ENCODE measurements at regions not wholly inside any gene's neighbourhood (a gene's known extent, or its start where the extent isn't known, plus 50 kb on each side); places are given as distances from the start of the nearest gene placed in this dataset.
"Not testable (repeated sequence)": the region's sequence is repeated elsewhere in the genome, so short reads cannot be mapped to it uniquely, and the experiment has no call there.

GRCh38 chr6:150681578-150682395 is 82.1 kb downstream of the PLEKHG1 start:
- DNase-seq (ENCODE audit: low read depth, low spot score): no peak

GRCh38 chr6:150683320-150683719 is 83.6 kb downstream of the PLEKHG1 start:
- peak; percentile 91 for DNase-seq (ENCODE audit: low read depth, low spot score)

DNA sequence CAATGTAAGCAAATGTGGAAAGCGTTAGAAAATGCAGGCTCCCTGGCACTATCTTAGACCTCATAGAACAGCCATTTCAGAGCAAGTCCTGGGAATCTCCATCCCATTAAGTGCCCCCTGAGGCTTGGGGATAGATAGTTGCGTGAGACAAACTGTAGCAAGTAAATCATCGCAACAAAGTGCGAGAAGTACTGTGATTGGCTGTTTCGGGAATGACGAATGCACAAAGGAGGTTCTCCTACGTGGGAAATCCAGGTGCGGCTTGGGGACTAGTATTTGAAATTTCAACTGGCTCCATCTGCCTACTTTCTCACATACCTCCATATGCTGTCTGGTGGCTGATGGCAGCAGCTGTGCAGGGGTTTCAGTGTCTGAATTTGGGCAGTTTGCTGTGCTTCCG is 84.5 kb downstream of the PLEKHG1 start:
- no peak for DNase-seq (ENCODE audit: low read depth, low spot score)

DNA sequence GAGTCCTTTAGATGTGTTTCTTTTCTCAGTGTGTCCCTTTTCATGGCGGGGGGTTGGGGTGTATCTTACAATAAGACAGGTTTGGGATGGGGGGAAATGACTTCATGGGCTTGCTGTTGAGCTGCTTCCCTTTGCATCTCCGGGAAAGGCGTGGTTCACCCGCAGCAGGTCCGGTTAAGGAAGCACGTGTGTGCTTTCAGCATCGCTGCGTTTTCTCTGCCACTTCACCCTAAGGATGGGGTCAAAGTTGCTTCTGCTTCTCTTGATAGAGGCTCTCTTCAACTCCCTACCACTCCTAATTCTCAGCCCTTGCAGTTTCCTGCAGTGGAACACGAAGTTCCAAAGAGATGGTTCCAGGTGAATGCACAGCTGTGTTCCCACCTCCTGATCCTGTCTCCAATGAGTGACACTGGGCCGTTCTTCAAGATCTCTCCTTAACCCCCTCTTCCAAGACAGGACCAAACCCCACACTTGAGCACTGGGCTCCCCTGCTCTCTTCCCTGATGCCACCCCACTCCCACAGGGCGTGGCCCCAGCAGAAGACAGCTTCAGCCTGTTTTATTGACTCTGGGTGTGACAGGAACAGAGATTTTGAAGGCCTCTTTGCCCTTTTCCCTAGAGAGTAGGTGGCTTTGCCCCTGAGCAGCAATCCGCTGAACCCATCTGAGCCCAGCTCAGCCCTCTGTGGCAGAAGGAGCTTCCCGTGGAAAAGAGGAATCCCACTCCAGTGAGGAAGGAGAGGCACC is 85.2 kb downstream of the PLEKHG1 start:
- peak; percentile 29 for DNase-seq (ENCODE audit: low read depth, low spot score)

DNA sequence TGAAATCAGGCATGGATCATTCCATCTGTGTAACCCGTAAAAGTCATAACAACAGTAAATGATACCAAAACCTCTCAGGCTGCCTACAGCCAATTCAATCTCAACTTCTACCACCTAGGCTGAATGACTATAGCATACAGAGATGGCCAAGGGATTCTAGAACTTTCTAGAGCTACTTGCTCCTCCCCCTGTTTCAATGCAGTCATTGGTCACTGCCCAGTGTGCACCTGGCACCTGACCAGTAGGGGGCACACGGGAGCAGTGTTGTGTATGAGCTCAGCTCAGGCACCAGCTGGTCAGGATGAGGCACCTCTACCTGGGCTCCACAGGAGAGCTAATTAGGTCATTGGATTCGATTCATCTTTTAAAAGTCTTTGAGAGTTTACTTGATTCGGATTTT is 86.2 kb downstream of the PLEKHG1 start:
- no peak for DNase-seq (ENCODE audit: low read depth, low spot score)

GRCh38 chr6:150686566-150686965 is 86.9 kb downstream of the PLEKHG1 start:
- no peak for DNase-seq (ENCODE audit: low read depth, low spot score)

DNA sequence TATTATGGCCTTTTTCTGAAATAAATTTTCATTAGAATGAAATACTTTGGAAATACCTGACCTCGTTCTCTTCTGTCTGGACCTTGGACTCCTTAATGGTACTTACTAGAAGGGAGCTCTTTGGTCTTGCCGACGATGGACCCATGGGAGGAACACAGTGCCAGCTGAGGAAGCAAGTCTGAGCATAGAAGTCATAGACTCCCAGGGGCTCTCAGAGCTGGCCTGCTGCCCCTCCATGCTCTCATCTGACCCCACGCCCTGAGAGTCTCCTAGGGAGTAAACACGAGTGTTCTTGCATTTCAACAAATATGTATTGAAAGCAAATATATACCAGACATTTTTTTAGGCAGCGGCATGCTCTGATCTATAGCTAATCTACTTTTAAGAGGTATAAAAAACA is 87.8 kb downstream of the PLEKHG1 start:
- no peak for DNase-seq (ENCODE audit: low read depth, low spot score)

DNA sequence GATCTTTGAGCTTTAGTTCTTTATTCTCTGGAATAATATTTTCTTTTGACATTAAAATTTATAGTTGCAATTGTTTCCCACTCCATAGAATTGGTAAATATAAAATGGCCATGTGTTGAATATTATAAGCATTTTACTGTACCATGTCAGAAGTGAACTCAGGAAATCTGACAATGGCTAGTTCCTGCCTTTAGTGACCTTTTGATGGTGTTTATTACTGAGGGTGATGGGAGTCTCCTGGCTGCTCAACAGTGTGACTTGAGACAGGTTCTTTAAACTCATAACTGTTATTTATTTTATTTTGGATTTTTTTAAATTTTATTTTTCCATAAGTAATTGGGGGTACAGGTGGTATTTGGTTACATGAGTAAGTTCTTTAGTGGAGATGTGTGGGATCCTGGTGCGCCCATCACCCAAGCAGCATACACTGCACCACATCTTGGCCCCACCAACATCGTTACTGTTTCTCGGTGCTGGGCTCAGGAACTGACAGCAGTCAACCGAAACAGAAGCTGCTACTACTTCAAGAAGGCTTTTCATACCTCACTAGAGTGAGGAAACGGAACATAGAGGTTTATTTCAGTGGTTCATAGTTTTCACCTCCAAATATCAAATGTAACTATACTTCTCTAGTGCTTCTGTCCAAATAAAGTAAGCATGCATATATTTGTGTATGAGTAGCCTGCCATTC is 90.4 kb downstream of the PLEKHG1 start:
- DNase-seq (ENCODE audit: low read depth, low spot score): no peak

DNA sequence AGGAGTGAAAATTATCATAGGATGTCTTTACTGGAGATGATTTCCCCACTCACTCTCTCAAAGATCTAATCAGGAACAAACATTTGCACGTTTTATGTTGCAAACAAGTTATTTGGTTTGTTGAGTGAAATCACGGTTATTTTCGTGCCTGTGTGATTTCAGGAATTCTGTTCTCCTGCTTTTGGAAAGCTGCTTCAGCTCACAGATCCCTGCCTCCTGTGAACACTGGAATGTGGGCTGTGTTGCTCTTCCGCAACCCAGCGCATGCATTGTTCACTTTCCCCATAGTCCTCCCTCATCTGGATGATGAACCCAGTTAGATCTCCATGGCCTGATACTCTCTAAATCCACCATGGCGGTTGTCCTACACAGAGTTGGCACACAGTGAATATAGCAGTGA is 91.0 kb downstream of the PLEKHG1 start:
- DNase-seq (ENCODE audit: low read depth, low spot score): no peak

DNA sequence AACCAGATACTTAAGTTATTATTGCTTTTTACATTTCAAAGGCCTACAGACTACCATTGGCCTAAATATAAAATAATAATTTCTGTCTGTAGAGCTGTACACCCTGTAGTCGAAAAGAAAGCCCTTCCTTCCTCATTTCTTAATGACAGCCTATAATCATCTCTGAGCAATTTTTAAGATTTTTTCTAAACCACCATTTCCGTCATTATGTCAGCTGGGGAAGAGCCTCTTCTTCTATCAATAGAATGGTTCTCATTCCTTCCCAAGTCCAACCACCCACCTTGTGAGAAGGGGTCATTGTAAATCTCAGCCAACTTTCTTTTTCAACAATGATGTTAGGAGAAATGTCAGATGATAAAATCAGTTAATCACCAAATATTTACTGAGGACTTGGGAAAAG is 91.8 kb downstream of the PLEKHG1 start:
- DNase-seq (ENCODE audit: low read depth, low spot score): no peak

GRCh38 chr6:150692604-150693003 is 92.9 kb downstream of the PLEKHG1 start:
- no peak for DNase-seq (ENCODE audit: low read depth, low spot score)

DNA sequence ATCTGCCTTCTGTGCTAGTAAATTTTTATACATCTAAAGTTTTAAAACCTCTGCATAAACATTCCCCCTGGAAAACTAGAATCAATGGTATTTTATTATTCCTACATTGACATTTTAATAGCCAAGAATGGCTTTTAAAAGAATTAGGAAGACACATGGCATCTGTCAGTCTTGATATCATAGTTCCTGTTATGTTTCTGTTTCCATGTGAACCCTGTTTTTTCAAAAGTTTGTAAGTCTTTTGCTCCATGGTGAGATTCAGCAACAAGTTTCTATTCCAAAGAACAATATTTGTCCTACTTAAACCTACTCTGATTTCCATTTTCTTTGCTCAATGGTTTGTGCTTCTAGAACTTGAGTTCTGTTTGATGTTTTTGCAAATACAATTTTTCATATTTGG is 95.2 kb downstream of the PLEKHG1 start:
- no peak for DNase-seq (ENCODE audit: low read depth, low spot score)

DNA sequence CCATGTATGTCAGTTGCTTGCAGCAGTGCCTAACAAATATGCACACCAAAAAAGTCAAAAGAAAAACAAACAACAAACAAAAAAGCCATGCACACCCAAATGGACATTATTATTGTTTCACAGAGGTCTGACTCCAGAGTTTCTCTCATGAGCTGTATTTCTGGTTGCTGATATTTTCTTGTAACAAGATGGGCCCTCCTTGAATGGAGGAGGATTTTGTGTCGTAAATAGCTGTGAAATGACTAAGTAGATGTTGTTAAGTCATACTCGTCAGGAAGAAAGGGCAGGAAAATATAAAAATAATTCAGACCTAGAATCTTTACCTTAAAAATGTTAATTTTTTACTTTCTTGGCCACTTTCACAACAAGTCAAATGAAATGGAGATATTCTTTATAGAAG is 96.0 kb downstream of the PLEKHG1 start:
- DNase-seq (ENCODE audit: low read depth, low spot score): no peak

GRCh38 chr6:150696190-150696589 is 96.5 kb downstream of the PLEKHG1 start:
- no peak for DNase-seq (ENCODE audit: low read depth, low spot score)

- not testable (repeated sequence) for DNase-seq (ENCODE audit: low read depth, low spot score)
Observed at GRCh38 chr6:150696918-150697317, 97.2 kb downstream of the PLEKHG1 start.

DNA sequence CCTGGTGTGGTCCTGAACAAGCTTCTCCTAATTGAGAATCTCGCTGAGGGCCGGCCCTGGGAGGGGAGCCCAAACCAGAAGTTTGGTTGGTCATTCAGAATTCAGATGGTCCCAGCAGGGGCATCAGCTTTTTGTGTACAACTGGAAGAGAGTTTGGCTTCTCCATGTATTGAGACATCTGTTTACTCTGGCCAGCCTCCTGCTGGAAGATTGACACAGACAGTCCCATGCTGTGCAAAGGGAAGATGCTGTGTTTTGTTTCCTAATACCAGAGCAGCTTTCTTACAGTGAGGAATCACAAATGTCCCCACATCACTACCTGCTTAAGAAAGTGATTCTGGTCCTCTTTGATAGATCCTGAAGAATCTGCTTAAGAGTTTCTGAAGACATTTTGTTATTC is 97.8 kb downstream of the PLEKHG1 start:
- DNase-seq (ENCODE audit: low read depth, low spot score): no peak

DNA sequence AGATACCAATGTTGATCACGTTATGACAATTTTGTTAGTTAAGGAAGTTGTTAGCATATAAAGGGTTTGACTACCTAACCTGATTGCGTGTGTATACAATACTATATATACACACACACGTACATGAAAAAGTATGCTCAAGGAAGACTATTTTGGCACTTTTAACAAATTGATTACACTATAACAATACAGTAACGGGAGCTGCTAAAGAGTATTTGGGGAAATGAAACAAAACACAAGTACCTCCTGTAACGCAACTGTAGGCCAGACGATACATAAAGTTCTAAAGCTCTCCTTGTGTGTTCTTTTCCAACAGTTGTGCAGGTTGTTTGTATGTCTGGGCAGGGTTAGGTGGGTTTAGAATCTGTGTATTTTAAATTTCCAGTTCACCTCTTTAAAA is 98.7 kb downstream of the PLEKHG1 start:
- DNase-seq (ENCODE audit: low read depth, low spot score): no peak

DNA sequence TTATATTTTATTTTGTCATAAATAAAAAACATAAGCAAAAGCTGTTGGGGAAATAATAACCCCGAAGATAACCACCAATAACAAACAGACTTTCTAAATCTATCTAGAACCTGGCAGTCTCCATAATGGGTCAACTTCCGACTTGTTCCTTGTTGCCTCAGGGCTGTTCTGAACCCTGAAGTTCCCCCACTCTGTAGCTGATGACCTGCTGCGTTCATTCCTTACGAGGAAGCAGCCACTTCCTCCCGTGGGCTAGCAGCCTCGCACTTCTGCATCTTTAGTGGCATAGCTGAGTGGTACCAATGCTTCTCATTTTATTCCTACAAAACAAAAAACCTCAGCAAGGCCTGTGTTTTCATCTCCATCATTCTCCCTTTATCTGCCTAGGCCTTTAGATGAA is 103.0 kb downstream of the PLEKHG1 start:
- no peak for DNase-seq (ENCODE audit: low read depth, low spot score)

- no peak for DNase-seq (ENCODE audit: low read depth, low spot score)
Observed at GRCh38 chr6:150704447-150705192, 104.9 kb downstream of the PLEKHG1 start.

- DNase-seq (ENCODE audit: low read depth, low spot score): no peak
Observed at GRCh38 chr6:150705392-150705791, 105.7 kb downstream of the PLEKHG1 start.

DNA sequence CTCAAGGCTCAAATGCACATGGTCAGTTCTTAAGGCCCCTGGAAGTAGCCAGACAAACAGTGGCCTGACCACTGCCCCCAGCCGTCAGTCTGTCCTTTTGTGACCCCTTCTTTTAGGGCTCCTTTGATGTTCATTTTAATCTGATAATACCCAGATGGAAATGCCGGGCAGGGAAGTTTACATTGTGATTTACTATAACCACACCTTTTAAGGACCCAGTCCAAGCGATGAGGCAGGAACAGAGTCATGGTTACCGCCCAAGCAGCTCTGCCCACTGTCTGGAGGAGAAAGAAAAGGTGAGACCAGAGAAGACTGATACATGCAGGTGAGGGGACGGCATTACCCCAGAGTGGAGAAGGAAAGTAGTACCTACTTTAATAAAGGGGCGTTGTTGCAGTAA is 110.6 kb downstream of the PLEKHG1 start:
- no peak for DNase-seq (ENCODE audit: low read depth, low spot score)

DNA sequence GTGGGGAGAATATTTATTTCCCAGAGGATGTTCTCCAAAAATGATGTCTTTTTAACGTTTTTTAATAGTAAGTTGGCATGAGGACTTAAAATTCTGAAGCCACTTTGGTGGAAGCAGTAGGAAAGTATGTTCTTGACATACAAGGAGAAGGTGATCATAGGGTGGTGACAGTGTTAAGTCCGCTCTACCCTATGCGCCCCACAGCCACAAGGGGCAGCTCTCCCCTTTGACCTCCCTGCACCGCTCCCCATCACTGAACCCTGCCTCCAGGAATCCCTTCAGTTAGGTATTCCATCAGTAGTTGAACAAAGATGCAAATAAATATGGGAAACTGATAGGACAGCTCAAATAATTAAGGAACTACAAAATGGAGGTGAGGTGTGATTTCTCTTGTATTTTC is 111.4 kb downstream of the PLEKHG1 start:
- no peak for DNase-seq (ENCODE audit: low read depth, low spot score)
